GM18858 (cell line): ENCODE measurements at regions not wholly inside any gene's neighbourhood (a gene's known extent, or its start where the extent isn't known, plus 50 kb on each side); places are given as distances from the start of the nearest gene placed in this dataset.
"Not testable (repeated sequence)": the region's sequence is repeated elsewhere in the genome, so short reads cannot be mapped to it uniquely, and the experiment has no call there.

Experiments used
- ATAC-seq: cut with Tn5 transposase; IDR thresholded peaks from one replicate; pipeline ENCODE4 v1.9.1; 2021; ENCODE audit not compliant: unreplicated experiment

GRCh38 chrX:10676235-10676957 is 56.0 kb upstream of the MID1 start:
- ATAC-seq = no peak

- no peak for ATAC-seq
Observed at GRCh38 chrX:10677490-10677889, 57.1 kb upstream of the MID1 start.

- ATAC-seq = no peak
Observed at GRCh38 chrX:10679387-10679786, 59.0 kb upstream of the MID1 start.

GRCh38 chrX:10681167-10681566 is 60.8 kb upstream of the MID1 start:
- no peak for ATAC-seq

- not testable (repeated sequence) for ATAC-seq
Observed at GRCh38 chrX:10683631-10684030, 63.2 kb upstream of the MID1 start.

- ATAC-seq = no peak
Observed at GRCh38 chrX:10685923-10686595, 65.7 kb upstream of the MID1 start.

DNA sequence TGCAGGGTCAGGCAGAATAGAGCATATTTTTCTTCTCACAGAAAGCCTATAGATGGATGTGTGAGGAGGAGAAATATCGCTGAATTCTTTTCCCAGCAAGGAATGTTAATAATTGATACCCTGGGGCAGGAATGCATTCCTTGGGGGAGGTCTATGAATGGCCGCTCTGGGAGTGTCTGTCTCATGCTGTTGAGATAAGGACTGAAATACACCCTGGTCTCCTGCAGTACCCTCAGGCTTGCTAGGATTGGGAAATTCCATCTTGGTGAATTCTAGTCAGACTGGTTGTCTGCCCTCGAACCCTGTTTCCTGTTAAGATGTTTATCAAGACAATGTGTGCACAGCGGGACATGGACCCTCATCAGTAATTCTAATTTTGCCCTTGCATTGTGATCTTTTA is 71.4 kb upstream of the MID1 start:
- not testable (repeated sequence) for ATAC-seq

GRCh38 chrX:10697616-10698317 is 77.4 kb upstream of the MID1 start:
- ATAC-seq = no peak

- no peak for ATAC-seq
Observed at GRCh38 chrX:10698318-10698640, 77.9 kb upstream of the MID1 start.

DNA sequence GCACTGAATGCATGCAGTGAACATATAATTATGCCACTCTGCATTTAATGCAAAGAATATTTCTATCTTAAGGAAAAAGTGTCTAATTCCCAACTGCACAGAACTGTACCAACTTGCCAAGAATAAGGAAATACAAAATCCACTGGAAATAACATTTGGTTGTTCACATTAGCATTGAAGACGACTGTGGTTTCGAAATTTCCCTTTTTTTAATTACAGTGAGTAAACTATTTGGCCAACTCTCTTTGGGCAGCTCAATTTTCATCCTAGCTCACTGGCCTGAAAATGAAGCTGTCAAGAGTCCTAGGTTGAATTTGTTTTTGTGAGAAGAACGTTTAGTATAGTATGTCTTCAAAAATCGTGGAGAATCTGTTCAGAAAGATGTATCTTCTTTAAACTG is 81.6 kb upstream of the MID1 start:
- ATAC-seq = no peak

GRCh38 chrX:10706342-10706741 is 86.0 kb upstream of the MID1 start:
- not testable (repeated sequence) for ATAC-seq

DNA sequence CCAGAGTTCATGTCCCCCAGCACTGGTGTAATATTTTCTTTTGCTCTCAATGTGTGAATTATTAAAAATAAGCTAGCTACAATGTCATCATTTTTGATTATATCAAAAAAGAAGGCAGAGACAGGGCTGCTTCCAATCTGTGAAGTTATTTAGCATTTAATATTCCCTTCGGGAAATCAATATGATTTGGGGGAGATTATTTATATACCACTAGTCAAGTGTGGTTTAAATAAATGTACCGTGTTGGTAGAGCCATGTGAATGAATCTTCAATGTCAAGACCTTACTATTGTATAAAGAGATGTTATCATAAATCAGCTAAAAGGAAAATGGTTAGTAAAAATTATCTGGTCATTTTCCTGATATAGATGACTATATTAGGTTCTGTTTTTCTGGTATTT is 87.4 kb upstream of the MID1 start:
- no peak for ATAC-seq

DNA sequence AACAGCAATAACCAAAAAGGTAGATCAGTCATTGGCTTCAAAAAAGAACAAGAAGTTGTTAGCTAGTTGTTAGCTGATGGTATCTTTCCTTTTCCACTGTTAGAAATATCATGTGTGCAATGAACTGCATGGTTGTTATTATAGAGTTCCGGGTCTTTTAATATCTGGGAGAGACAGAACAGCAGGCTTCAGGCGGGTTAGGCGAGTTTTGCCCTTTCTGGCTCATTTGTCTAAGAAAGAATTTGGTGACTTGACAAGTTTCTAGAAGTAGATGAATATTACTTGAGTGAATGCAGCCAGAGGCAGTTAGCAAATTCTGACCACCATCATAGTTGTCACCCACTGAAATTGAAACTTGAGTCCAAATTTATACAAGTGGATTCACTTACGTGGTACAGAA is 88.9 kb upstream of the MID1 start:
- ATAC-seq = no peak

GRCh38 chrX:10714531-10714930 is 94.1 kb upstream of the MID1 start:
- ATAC-seq = no peak

- peak; percentile 49 for ATAC-seq
Observed at GRCh38 chrX:10722851-10723250, 102.5 kb upstream of the MID1 start.

- no peak for ATAC-seq
Observed at GRCh38 chrX:10725071-10725470, 104.7 kb upstream of the MID1 start.

GRCh38 chrX:10726647-10727046 is 106.3 kb upstream of the MID1 start:
- ATAC-seq = no peak

GRCh38 chrX:10728806-10729389 is 108.5 kb upstream of the MID1 start:
- no peak for ATAC-seq

DNA sequence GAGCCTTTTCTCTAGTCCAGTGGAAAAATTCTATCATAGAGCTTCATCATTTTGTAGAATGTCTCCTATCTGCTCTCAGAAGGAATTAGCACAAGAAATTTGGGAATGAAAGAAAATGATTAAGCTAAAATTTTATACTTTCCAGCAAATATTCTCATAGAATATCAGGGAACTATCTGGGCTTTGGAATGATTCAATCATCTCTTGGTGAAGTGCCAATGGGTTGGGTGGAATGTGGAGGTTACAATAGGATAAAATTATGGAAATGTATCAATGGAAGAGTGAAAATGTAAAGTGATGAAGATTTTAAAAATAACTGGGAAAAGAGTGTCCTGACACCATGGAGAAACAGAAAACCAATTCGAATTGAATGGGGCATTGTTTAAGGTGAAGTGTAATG is 119.0 kb upstream of the MID1 start:
- ATAC-seq = no peak

DNA sequence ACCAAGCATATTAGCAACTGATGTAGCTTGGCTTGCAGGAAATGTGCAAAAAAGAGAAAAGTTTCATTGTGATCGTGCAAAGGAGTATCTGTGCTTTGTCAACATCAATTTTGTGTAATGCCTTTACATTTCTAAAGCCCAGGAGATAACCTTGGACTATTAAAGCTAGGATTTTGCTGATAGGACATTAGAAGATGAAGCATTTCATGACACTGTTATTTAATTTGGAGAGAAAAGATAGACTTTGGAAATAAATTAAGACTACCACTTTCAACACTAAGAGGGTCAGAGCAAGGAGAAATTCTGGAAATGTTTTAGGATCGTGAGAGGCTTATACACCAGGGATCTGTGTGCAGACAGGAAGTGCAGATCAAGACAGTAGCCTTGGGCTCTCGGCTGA is 120.6 kb upstream of the MID1 start:
- ATAC-seq = no peak

DNA sequence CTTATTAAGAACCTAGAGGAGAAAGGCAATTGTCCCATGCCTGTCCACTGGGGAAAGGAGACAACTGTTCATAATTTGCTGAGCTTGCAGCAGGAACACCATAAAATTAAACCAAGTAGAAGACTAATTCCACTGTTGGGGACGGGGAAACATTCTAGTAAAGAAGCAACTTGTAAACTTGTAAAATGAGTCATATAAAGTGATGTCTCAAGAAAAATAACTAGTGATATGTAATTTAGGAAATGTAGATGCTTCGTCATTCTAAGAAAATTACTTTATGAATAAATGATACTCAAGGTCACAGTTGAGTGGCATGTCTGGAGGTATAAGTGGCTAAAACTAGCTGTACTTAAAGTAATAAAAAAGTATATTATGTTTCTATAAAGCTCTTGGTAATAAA is 121.2 kb upstream of the MID1 start:
- no peak for ATAC-seq

- no peak for ATAC-seq
Observed at GRCh38 chrX:10743476-10743875, 123.1 kb upstream of the MID1 start.
